Neural progenitor cell (in vitro differentiated cells): ENCODE measurements at regions not wholly inside any gene's neighbourhood (a gene's known extent, or its start where the extent isn't known, plus 50 kb on each side); places are given as distances from the start of the nearest gene placed in this dataset.

Experiments
- DNase-seq: peaks from one replicate; pipeline ENCODE4 v3.0.0-alpha.2; 2016; ENCODE audit warnings: low spot score
- H2AFZ ChIP-seq: fragments of 200-600 bp; sonication (generic); replicated peaks from 2 replicates; pipeline ENCODE4 v1.6.1; 2016; ENCODE audit warnings: antibody characterized with exemption
- H3F3A ChIP-seq: fragments of 200-600 bp; sonication (generic); 2 replicates; pipeline ENCODE4 v1.6.1; 2016; ENCODE audit warnings: antibody characterized with exemption, low read depth
- H3K27ac ChIP-seq: fragments of 200-600 bp; sonication (generic); 2 replicates; pipeline ENCODE4 v1.5.1; 2016; ENCODE audit warnings: mild to moderate bottlenecking
- H3K27me3 ChIP-seq: fragments of 200-600 bp; sonication (generic); 2 replicates; pipeline ENCODE4 v1.6.1; 2016; ENCODE audit warnings: mild to moderate bottlenecking, moderate library complexity
- H3K36me3 ChIP-seq: fragments of 200-600 bp; sonication (generic); 2 replicates; pipeline ENCODE4 v1.5.1; 2016
- H3K4me1 ChIP-seq: fragments of 200-600 bp; sonication (generic); 2 replicates; pipeline ENCODE4 v1.6.1; 2016; ENCODE audit warnings: mixed run types
- H3K4me2 ChIP-seq: fragments of 200-600 bp; sonication (generic); 2 replicates; pipeline ENCODE4 v1.6.1; 2016
- H3K4me3 ChIP-seq: fragments of 200-600 bp; sonication (generic); 2 replicates; pipeline ENCODE4 v1.5.1; 2016
- H3K79me2 ChIP-seq: fragments of 200-600 bp; sonication (generic); 2 replicates; pipeline ENCODE4 v1.6.1; 2016; ENCODE audit warnings: low read depth
- H3K9ac ChIP-seq: fragments of 200-600 bp; sonication (generic); 2 replicates; pipeline ENCODE4 v1.6.1; 2016
- H3K9me3 ChIP-seq: fragments of 200-600 bp; sonication (generic); 2 replicates; pipeline ENCODE4 v1.5.1; 2016; ENCODE audit warnings: low read depth
- H4K20me1 ChIP-seq: fragments of 200-600 bp; sonication (generic); 2 replicates; pipeline ENCODE4 v1.6.1; 2016; ENCODE audit warnings: low read depth
- H3K27ac Mint-ChIP-seq: 3 replicates; pipeline ENCODE4 v1.8.0; 2021; ENCODE audit warnings: mixed read lengths
- H3K27me3 Mint-ChIP-seq: 2 replicates; pipeline ENCODE4 v1.8.0; 2022; ENCODE audit warnings: low read depth, mild to moderate bottlenecking, inconsistent platforms, moderate library complexity, mixed read lengths; ENCODE audit not compliant: insufficient read depth
- H3K36me3 Mint-ChIP-seq: 3 replicates; pipeline ENCODE4 v1.8.0; 2021; ENCODE audit warnings: mixed read lengths
- H3K4me1 Mint-ChIP-seq: 3 replicates; pipeline ENCODE4 v1.8.0; 2021; ENCODE audit warnings: mixed read lengths
- H3K4me3 Mint-ChIP-seq: 3 replicates; pipeline ENCODE4 v1.8.0; 2021; ENCODE audit warnings: mild to moderate bottlenecking, moderate library complexity, mixed read lengths
- H3K9me3 Mint-ChIP-seq: 3 replicates; pipeline ENCODE4 v1.8.0; 2020; ENCODE audit warnings: mixed read lengths
- CTCF ChIP-seq: fragments of 200-600 bp; sonication (generic); IDR thresholded peaks from 2 replicates; pipeline ENCODE4 v1.5.1; 2017; ENCODE audit warnings: antibody characterized with exemption, mild to moderate bottlenecking
- EZH2 ChIP-seq: fragments of 200-600 bp; sonication (generic); IDR thresholded peaks from 2 replicates; pipeline ENCODE4 v1.6.1; 2017; ENCODE audit warnings: antibody characterized with exemption, mild to moderate bottlenecking, moderate library complexity
- EZH2phosphoT487 ChIP-seq: fragments of 200-600 bp; sonication (generic); IDR thresholded peaks from 2 replicates; pipeline ENCODE4 v1.6.1; 2017; ENCODE audit warnings: antibody characterized with exemption

- Histone ChIP-seq H2AFZ (no peak overlapping the region), H3F3A (no peaks in the 10 kb centered on the region), H3K36me3 (no peaks in the 10 kb centered on the region), H3K27ac (no peak overlapping the region), H3K9ac (no peak overlapping the region), H3K27me3 (no peaks in the 10 kb centered on the region), H4K20me1 (no peaks in the 10 kb centered on the region), H3K4me3 (no peak overlapping the region), H3K4me2 (no peak overlapping the region), H3K9me3 (no peaks in the 10 kb centered on the region), H3K4me1 (no peaks in the 10 kb centered on the region), H3K79me2 (no peaks in the 10 kb centered on the region)
- Mint-ChIP-seq H3K9me3 (no peaks in the 10 kb centered on the region), H3K36me3 (no peaks in the 10 kb centered on the region), H3K27ac (no peak overlapping the region), H3K27me3 (peaks cover 4% of the 10 kb centered on the region), H3K4me3 (no peak overlapping the region), H3K4me1 (peaks cover 2% of the 10 kb centered on the region)
- TF ChIP-seq EZH2phosphoT487 (no peak), EZH2 (no peak), CTCF (no peak)
- DNase-seq, result no peak
Observed at GRCh38 chr5:89270901-89271300, 387.9 kb upstream of the MEF2C start.

- no peak overlapping the region for H3K27ac Mint-ChIP-seq
- H3K36me3 Mint-ChIP-seq, result no peaks in the 10 kb centered on the region
- H4K20me1 ChIP-seq, result no peaks in the 10 kb centered on the region
- H3K4me1 Mint-ChIP-seq, result peaks cover under 1% of the 10 kb centered on the region
- no peak overlapping the region for H3K4me3 Mint-ChIP-seq
- H3K36me3 ChIP-seq, result no peaks in the 10 kb centered on the region
- peaks cover 4% of the 10 kb centered on the region for H3K27me3 Mint-ChIP-seq
- no peaks in the 10 kb centered on the region for H3K9me3 Mint-ChIP-seq
- H3K4me2 ChIP-seq, result no peak overlapping the region
- no peak overlapping the region for H2AFZ ChIP-seq
- no peaks in the 10 kb centered on the region for H3K27me3 ChIP-seq
- no peak for DNase-seq
- TF ChIP-seq CTCF (no peak), EZH2phosphoT487 (no peak), EZH2 (no peak)
- H3K27ac ChIP-seq, result no peak overlapping the region
- H3F3A ChIP-seq, result no peaks in the 10 kb centered on the region
- H3K79me2 ChIP-seq, result no peaks in the 10 kb centered on the region
- no peaks in the 10 kb centered on the region for H3K9me3 ChIP-seq
- no peak overlapping the region for H3K4me3 ChIP-seq
- no peak overlapping the region for H3K9ac ChIP-seq
- H3K4me1 ChIP-seq, result no peaks in the 10 kb centered on the region
Observed at GRCh38 chr5:89269721-89270120, 386.7 kb upstream of the MEF2C start.

GRCh38 chr5:89268460-89268859, 385.5 kb upstream of the MEF2C start:
- no peak for TF ChIP-seq CTCF
- TF ChIP-seq EZH2, result no peak
- TF ChIP-seq EZH2phosphoT487, result no peak

More at GRCh38 chr5:89268460-89268859, 385.5 kb upstream of the MEF2C start:
- no peaks in the 10 kb centered on the region for H3K79me2 ChIP-seq
- no peak overlapping the region for H3K4me2 ChIP-seq
- H3K36me3 ChIP-seq, result no peaks in the 10 kb centered on the region
- no peaks in the 10 kb centered on the region for H4K20me1 ChIP-seq
- H3F3A ChIP-seq, result no peaks in the 10 kb centered on the region
- H3K4me1 Mint-ChIP-seq, result no peaks in the 10 kb centered on the region
- H3K4me3 ChIP-seq, result no peak overlapping the region
- H3K27ac Mint-ChIP-seq, result no peak overlapping the region
- H3K27me3 ChIP-seq, result no peaks in the 10 kb centered on the region
- H3K27me3 Mint-ChIP-seq, result peaks cover 4% of the 10 kb centered on the region
- H3K9me3 Mint-ChIP-seq, result no peaks in the 10 kb centered on the region
- no peak overlapping the region for H3K9ac ChIP-seq
- no peaks in the 10 kb centered on the region for H3K36me3 Mint-ChIP-seq
- no peaks in the 10 kb centered on the region for H3K4me1 ChIP-seq
- H2AFZ ChIP-seq, result no peak overlapping the region
- no peaks in the 10 kb centered on the region for H3K9me3 ChIP-seq
- no peak overlapping the region for H3K4me3 Mint-ChIP-seq
- DNase-seq, result no peak
- no peak overlapping the region for H3K27ac ChIP-seq
